ENCODE measurements at regions not wholly inside any gene's neighbourhood (a gene's known extent, or its start where the extent isn't known, plus 50 kb on each side); places are given as distances from the start of the nearest gene placed in this dataset.
A peak's percentile ranks its signal among the peaks of the same experiment; 100 is the strongest.

GRCh38 chr2:18927525-18928232 is 338.3 kb upstream of the NT5C1B start:
- no peak for DNase-seq (ENCODE audit: low spot score)

GRCh38 chr2:18926631-18927524 is 337.5 kb upstream of the NT5C1B start:
- no peak for DNase-seq (ENCODE audit: low spot score)

- peak; percentile 18 for DNase-seq (ENCODE audit: low spot score)
These were observed 335.9 kb upstream of the NT5C1B start for GRCh38 chr2:18925296-18925695.

GRCh38 chr2:18924886-18925285 is 335.5 kb upstream of the NT5C1B start:
- no peak for DNase-seq (ENCODE audit: low spot score)

GRCh38 chr2:18924386-18924785 is 335.0 kb upstream of the NT5C1B start:
- DNase-seq (ENCODE audit: low spot score), result no peak

- no peak for DNase-seq (ENCODE audit: low spot score)
These were observed 332.9 kb upstream of the NT5C1B start for GRCh38 chr2:18922276-18922675.

GRCh38 chr2:18918280-18918679 is 328.9 kb upstream of the NT5C1B start:
- no peak for DNase-seq (ENCODE audit: low spot score)

GRCh38 chr2:18915227-18915626 is 325.9 kb upstream of the NT5C1B start:
- no peak for DNase-seq (ENCODE audit: low spot score)

- DNase-seq (ENCODE audit: low spot score), result no peak
These were observed 324.1 kb upstream of the NT5C1B start for GRCh38 chr2:18913512-18913911.

- no peak for DNase-seq (ENCODE audit: low spot score)
These were observed 323.0 kb upstream of the NT5C1B start for GRCh38 chr2:18912225-18912888.

- DNase-seq (ENCODE audit: low spot score), result no peak
These were observed 322.0 kb upstream of the NT5C1B start for GRCh38 chr2:18911416-18911815.

- peak; percentile 4 for DNase-seq (ENCODE audit: low spot score)
These were observed 321.5 kb upstream of the NT5C1B start for GRCh38 chr2:18910843-18911242.

GRCh38 chr2:18907937-18908336 is 318.6 kb upstream of the NT5C1B start:
- DNase-seq (ENCODE audit: low spot score), result no peak

GRCh38 chr2:18907508-18907907 is 318.1 kb upstream of the NT5C1B start:
- DNase-seq (ENCODE audit: low spot score), result no peak

- no peak for DNase-seq (ENCODE audit: low spot score)
These were observed 314.4 kb upstream of the NT5C1B start for GRCh38 chr2:18903750-18904149.

GRCh38 chr2:18901242-18901641 is 311.9 kb upstream of the NT5C1B start:
- no peak for DNase-seq (ENCODE audit: low spot score)

GRCh38 chr2:18900691-18901141 is 311.3 kb upstream of the NT5C1B start:
- DNase-seq (ENCODE audit: low spot score), result no peak

- DNase-seq (ENCODE audit: low spot score), result no peak
These were observed 310.4 kb upstream of the NT5C1B start for GRCh38 chr2:18899725-18900124.

- DNase-seq (ENCODE audit: low spot score), result no peak
These were observed 308.9 kb upstream of the NT5C1B start for GRCh38 chr2:18898271-18898670.

GRCh38 chr2:18896125-18896764 is 306.9 kb upstream of the NT5C1B start:
- no peak for DNase-seq (ENCODE audit: low spot score)

- DNase-seq (ENCODE audit: low spot score), result no peak
These were observed 302.4 kb upstream of the NT5C1B start for GRCh38 chr2:18891600-18892345.
